Activated T-cell treated with anti-CD3 and anti-CD28 coated beads for 24 hours (primary cell): ENCODE measurements at regions not wholly inside any gene's neighbourhood (a gene's known extent, or its start where the extent isn't known, plus 50 kb on each side); places are given as distances from the start of the nearest gene placed in this dataset.
"Not testable (repeated sequence)": the region's sequence is repeated elsewhere in the genome, so short reads cannot be mapped to it uniquely, and the experiment has no call there.

Experiments
- DNase-seq: peaks from one replicate; pipeline ENCODE4 v3.0.0-alpha.2; 2020; ENCODE audit warnings: low read depth

- no peak for DNase-seq
These were observed 97.2 kb downstream of the KDR start for GRCh38 chr4:55028196-55028595.

- DNase-seq, result no peak
These were observed 97.8 kb downstream of the KDR start for GRCh38 chr4:55027596-55027995.

- DNase-seq, result not testable (repeated sequence)
These were observed 99.9 kb downstream of the KDR start for GRCh38 chr4:55025456-55025855.

- DNase-seq, result no peak
These were observed 102.4 kb downstream of the KDR start for GRCh38 chr4:55023030-55023429.

- no peak for DNase-seq
These were observed 104.2 kb downstream of the KDR start for GRCh38 chr4:55021214-55021613.

GRCh38 chr4:55020131-55020530 is 105.3 kb downstream of the KDR start:
- DNase-seq, result no peak

- DNase-seq, result no peak
These were observed 106.4 kb downstream of the KDR start for GRCh38 chr4:55018978-55019377.

- DNase-seq, result no peak
These were observed 106.9 kb downstream of the KDR start for GRCh38 chr4:55018521-55018920.

- DNase-seq, result no peak
These were observed 108.0 kb downstream of the KDR start for GRCh38 chr4:55017406-55017805.

- no peak for DNase-seq
These were observed 109.3 kb downstream of the KDR start for GRCh38 chr4:55016131-55016530.

GRCh38 chr4:55014876-55015275 is 110.5 kb downstream of the KDR start:
- DNase-seq, result no peak

GRCh38 chr4:55013431-55013955 is 111.9 kb downstream of the KDR start:
- DNase-seq, result no peak

- DNase-seq, result no peak
These were observed 112.8 kb downstream of the KDR start for GRCh38 chr4:55012363-55013230.

GRCh38 chr4:55011761-55012160 is 113.6 kb downstream of the KDR start:
- no peak for DNase-seq

GRCh38 chr4:55010550-55010949 is 114.8 kb downstream of the KDR start:
- DNase-seq, result no peak

GRCh38 chr4:55008166-55009056 is 117.0 kb downstream of the KDR start:
- no peak for DNase-seq

- no peak for DNase-seq
These were observed 119.5 kb downstream of the KDR start for GRCh38 chr4:55005910-55006309.

- DNase-seq, result no peak
These were observed 120.6 kb downstream of the KDR start for GRCh38 chr4:55004831-55005230.

GRCh38 chr4:55002431-55002830 is 123.0 kb downstream of the KDR start:
- DNase-seq, result no peak

- no peak for DNase-seq
These were observed 123.9 kb downstream of the KDR start for GRCh38 chr4:55001538-55001937.

- no peak for DNase-seq
These were observed 126.4 kb downstream of the KDR start for GRCh38 chr4:54999003-54999402.

- DNase-seq, result not testable (repeated sequence)
These were observed 131.8 kb downstream of the KDR start for GRCh38 chr4:54993473-54994026.
